HG02943 (cell line): ENCODE measurements at regions not wholly inside any gene's neighbourhood (a gene's known extent, or its start where the extent isn't known, plus 50 kb on each side); places are given as distances from the start of the nearest gene placed in this dataset.
"Not testable (repeated sequence)": the region's sequence is repeated elsewhere in the genome, so short reads cannot be mapped to it uniquely, and the experiment has no call there.

Source experiments
- ATAC-seq: cut with Tn5 transposase; IDR thresholded peaks from one replicate; pipeline ENCODE4 v1.9.1; 2021; ENCODE audit warnings: mild to moderate bottlenecking, low read depth, moderate library complexity; ENCODE audit not compliant: unreplicated experiment

DNA sequence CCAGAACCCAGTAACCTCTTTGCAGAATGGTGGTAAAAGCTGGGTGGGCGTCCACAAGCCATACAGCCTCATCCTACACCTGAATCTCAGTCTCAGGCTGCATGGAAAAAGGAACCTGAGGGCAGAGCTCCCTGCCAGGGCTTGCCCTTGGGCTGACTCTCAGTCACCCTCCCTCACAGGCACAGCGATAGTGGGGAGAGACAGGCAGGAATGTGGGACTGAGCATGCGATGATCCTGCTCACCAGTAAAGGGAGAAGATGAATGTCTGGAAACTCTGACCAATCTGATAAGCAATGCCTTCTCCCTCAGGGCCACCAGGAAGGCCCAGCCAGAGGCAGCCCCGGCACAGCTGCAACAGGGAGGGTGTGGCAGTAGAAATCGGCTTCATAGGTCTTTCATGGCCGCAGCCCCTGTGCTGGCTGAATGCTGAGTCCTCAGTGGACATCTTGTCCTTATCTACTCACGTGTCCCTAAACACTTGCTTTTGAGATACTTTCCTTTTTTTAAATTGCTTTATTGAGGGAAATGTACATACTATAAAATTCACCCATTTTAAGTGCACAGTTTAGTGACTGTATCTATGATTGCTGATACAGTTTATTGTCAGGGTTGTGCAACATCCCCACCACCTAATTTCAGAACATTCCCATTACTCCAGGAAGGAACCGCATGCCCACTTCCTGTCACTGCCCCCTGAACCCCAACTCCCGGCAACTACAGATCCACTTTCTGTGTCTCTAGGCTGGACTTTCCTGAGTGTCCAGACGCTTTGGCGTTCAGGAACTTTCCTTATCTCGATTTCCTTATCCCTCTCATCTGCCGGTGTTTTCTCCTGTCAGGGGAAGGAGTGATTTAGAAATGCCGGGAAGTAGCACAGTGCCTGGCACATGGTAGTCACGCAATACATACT, 258.1 kb downstream of the PCNX1 start:
- ATAC-seq = no peak

DNA sequence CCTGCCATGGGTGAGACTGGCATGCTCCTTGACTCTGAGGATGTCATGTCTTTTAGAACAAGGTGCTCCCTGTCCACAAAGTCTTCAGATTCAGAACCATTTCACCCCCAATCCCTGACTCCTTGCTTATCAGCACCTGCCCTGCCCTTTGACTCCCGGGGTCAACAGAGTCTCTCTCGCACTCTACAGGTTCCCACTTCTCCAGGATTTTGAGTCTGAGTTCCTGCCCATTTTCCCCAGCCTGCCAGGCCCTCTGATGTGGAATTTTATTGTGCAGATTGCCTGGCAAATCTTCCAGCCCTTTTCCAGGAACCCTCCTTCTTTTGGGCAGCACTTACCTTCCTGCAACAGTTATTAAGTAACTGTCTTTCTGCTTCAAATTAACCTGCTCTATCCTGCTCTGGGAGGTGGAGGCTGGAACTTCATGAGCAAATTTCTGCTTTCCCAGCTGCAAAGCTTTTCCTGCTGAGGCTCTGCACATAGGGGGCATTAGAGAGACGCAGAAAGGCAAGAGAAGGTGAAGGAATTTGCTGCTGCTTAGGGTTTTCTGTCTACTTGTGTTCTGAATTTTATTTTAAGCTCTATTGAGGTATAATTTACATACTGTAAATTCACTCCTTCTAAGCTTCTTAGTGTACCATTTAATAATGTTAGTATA, 259.1 kb downstream of the PCNX1 start:
- no peak for ATAC-seq

DNA sequence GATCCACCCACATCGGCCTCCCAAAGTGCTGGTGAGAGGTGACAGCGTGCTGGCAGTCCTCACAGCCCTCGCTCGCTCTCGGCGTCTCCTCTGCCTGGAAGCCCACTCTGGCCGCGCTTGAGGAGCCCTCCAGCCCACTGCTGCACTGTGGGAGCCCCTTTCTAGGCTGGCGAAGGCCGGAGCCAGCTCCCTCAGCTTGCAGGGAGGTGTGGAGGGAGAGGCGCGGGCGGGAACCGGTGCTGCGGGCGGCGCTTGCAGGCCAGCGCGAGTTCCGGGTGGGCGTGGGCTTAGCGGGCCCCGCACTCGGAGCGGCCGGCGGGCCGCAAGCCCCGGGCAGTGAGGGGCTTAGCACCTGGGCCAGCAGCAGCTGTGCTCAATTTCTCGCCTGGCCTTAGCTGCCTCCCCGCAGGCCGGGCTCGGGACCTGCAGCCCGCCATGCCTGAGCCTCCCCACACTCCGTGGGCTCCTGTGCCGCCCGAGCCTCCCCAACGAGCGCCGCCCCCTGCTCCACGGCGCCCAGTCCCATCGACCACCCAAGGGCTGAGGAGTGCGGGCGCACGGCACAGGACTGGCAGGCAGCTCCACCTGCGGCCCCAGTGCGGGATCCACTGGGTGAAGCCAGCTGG, 260.2 kb downstream of the PCNX1 start:
- not testable (repeated sequence) for ATAC-seq

GRCh38 chr14:71168161-71168560, 260.9 kb downstream of the PCNX1 start:
- ATAC-seq = not testable (repeated sequence)

DNA sequence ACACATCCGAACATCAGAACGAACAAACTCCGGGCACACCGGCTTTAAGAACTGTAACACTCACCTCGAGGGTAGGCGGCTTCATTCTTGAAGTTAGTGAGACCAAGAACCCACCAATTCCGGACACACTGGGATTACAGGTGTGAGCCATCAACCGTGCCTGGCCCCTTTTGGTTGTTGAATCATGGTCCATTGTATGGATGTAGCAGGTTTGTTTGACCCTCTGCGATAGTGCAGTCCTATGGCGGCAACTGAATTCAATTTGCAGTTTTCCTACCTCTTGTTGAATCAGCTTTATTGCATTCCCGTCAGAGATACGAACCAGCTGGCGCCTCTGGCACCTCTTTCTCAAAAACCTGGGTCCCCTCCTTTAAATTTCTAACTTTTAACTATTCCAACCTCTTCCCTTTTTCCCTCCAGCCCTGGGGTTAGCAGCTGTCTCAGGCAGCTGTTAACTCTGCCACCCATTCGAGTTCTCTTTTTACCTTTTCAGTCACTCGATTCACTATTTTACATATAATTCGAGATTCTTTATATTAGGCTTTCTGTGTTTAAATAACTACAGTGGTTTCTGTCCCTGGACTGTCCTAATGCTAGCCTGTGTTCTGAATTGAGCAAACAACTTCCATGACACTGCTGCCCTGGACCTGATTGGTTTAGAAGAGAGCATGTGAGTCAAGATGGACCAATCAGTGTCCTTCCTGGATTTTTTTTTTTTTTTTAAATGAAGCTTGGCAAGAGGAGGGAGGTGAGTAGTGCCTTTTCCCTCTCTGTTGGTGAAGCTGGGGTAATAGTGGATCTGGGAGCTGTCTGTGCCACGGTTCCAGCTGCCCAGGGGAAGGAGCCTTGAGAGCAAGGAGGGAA, 261.5 kb downstream of the PCNX1 start:
- ATAC-seq = no peak

DNA sequence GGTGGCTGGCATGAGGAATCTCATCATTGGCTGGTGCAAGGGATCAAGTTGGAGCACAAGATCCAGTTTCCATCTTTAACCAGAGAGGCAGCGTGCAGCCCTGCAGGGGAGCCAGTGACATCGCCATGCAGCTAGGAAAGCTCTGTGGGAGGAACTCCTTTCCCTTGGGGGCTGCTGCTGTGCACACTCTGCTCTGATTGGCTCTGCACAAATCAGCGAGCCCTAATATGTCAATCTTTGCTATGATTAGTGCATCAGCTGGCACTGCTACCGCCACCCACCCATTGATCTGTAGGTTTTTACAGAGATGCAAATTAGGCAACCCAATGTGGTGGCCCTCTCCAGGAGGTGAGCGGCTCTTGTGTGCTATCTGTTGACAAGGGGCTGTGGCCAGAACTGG, 262.6 kb downstream of the PCNX1 start:
- no peak for ATAC-seq

GRCh38 chr14:71175491-71175890, 268.2 kb downstream of the PCNX1 start:
- no peak for ATAC-seq

DNA sequence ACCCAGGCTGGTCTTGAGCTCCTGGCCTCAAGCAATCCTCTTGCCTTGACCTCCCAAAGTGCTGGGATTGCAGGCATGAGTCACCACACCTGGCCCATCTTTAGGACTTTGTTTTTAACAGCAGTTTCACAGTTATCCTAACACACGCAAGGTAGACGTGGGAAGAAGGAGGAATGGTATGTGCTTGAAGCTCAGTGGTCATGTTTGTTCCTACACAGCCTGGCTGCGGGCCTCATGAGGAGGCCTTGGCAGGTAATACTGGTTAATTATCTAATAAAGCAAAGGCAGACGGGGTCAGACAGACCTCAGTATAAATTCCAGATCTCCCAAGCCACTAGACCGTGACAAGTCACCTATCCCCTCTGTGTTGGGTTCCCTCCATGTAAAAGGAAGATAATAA, 271.8 kb downstream of the PCNX1 start:
- no peak for ATAC-seq

GRCh38 chr14:71180397-71180796, 273.1 kb downstream of the PCNX1 start:
- ATAC-seq = no peak

GRCh38 chr14:71181215-71182003, 274.1 kb downstream of the PCNX1 start:
- no peak for ATAC-seq

- ATAC-seq = no peak
Observed at GRCh38 chr14:71183876-71184689, 276.8 kb downstream of the PCNX1 start.

- no peak for ATAC-seq
Observed at GRCh38 chr14:71185637-71186036, 278.4 kb downstream of the PCNX1 start.

GRCh38 chr14:71187633-71188356, 280.5 kb downstream of the PCNX1 start:
- no peak for ATAC-seq

DNA sequence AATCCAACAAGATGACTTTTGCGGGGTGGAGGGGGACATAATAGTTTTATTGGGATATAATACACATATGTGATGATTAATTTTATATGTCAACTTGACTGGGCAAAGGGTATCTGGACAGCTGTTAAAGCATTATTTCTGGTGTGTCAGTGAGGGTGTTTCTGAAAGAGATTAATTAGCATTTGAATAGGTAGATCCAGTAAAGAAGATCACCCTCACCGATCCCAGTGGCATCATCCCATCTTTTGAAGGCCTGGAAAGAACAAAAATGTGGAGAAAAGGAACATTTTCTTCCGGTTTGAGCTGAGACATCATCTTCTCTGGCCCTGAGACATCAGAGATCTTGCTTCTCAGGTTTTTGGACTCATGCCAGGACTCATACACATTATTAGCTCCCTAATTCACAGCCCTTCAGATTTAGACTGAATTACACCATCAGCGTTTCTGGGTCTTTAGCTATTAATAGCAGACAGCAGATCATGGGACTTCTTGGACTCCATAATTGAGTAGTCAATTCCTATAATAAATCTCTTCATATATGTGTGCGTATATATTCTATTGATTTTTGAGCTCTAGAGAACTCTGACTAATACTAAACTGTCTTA, 283.6 kb downstream of the PCNX1 start:
- no peak for ATAC-seq

GRCh38 chr14:71193663-71194062, 286.4 kb downstream of the PCNX1 start:
- ATAC-seq = no peak

DNA sequence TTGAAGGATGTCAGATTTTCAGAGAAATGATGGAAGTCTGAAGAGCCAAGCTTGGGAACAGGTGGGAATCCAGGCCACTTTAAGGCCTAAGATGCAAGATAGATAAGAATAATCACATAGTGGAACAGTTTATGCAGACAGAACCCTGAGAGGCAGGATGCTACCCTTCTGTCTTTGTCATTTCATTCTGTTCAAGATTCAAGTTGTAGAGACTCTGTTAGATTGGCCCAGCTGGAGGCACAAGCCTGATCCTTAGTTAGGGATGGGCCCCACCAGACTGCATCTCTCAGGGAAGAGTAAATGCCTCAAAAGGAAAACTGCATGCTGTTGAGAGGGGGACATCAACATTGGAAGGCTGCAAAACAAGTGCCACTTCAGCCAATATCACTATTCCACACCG, 287.0 kb downstream of the PCNX1 start:
- ATAC-seq = no peak

GRCh38 chr14:71196921-71197320, 289.7 kb downstream of the PCNX1 start:
- ATAC-seq = no peak

DNA sequence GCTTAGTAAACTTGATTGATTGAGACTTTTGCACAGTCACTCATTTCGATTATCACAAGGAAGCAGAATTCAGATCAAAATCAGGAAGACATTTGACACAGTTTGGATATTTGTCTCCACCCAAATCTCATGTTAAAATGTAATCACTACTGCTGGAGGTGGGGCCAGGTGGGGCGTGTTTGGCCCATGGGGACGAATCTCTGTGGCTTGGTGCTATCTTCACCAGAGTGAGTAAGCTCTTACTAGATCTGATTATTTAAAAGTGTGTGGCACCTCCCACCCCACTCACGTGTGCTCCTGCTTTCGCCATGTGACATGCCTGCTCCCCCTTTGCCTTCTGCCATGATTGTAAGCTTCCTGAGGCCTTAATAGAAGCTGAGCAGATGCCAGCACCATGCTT, 291.4 kb downstream of the PCNX1 start:
- no peak for ATAC-seq
